GM19324 (cell line): ENCODE measurements at regions not wholly inside any gene's neighbourhood (a gene's known extent, or its start where the extent isn't known, plus 50 kb on each side); places are given as distances from the start of the nearest gene placed in this dataset.
"Not testable (repeated sequence)": the region's sequence is repeated elsewhere in the genome, so short reads cannot be mapped to it uniquely, and the experiment has no call there.

Experiments
- ATAC-seq: cut with Tn5 transposase; IDR thresholded peaks from one replicate; pipeline ENCODE4 v1.9.1; 2021; ENCODE audit warnings: mild to moderate bottlenecking, moderate library complexity; ENCODE audit not compliant: unreplicated experiment, low FRiP score

- no peak for ATAC-seq
Observed at GRCh38 chr15:98085003-98085639, 124.6 kb downstream of the ARRDC4 start.

- ATAC-seq, result not testable (repeated sequence)
Observed at GRCh38 chr15:98088307-98088945, 127.9 kb downstream of the ARRDC4 start.

GRCh38 chr15:98089352-98089751 is 128.8 kb downstream of the ARRDC4 start:
- not testable (repeated sequence) for ATAC-seq

GRCh38 chr15:98097986-98098385 is 137.5 kb downstream of the ARRDC4 start:
- ATAC-seq, result not testable (repeated sequence)

- not testable (repeated sequence) for ATAC-seq
Observed at GRCh38 chr15:98100606-98101005, 140.1 kb downstream of the ARRDC4 start.

- no peak for ATAC-seq
Observed at GRCh38 chr15:98103570-98103969, 143.1 kb downstream of the ARRDC4 start.

GRCh38 chr15:98104386-98105151 is 144.1 kb downstream of the ARRDC4 start:
- not testable (repeated sequence) for ATAC-seq

- not testable (repeated sequence) for ATAC-seq
Observed at GRCh38 chr15:98106615-98107194, 146.2 kb downstream of the ARRDC4 start.

- no peak for ATAC-seq
Observed at GRCh38 chr15:98111806-98112205, 151.3 kb downstream of the ARRDC4 start.

- ATAC-seq, result no peak
Observed at GRCh38 chr15:98113327-98113726, 152.8 kb downstream of the ARRDC4 start.

- no peak for ATAC-seq
Observed at GRCh38 chr15:98120561-98120960, 160.1 kb downstream of the ARRDC4 start.

- no peak for ATAC-seq
Observed at GRCh38 chr15:98121536-98121935, 161.0 kb downstream of the ARRDC4 start.

- no peak for ATAC-seq
Observed at GRCh38 chr15:98121957-98122356, 161.5 kb downstream of the ARRDC4 start.

GRCh38 chr15:98123297-98123696 is 162.8 kb downstream of the ARRDC4 start:
- no peak for ATAC-seq

GRCh38 chr15:98123834-98124233 is 163.3 kb downstream of the ARRDC4 start:
- no peak for ATAC-seq

- no peak for ATAC-seq
Observed at GRCh38 chr15:98124581-98124980, 164.1 kb downstream of the ARRDC4 start.

GRCh38 chr15:98126326-98127085 is 166.0 kb downstream of the ARRDC4 start:
- no peak for ATAC-seq

GRCh38 chr15:98127586-98127985 is 167.1 kb downstream of the ARRDC4 start:
- no peak for ATAC-seq

- ATAC-seq, result no peak
Observed at GRCh38 chr15:98131924-98132323, 171.4 kb downstream of the ARRDC4 start.

- ATAC-seq, result no peak
Observed at GRCh38 chr15:98134905-98135304, 174.4 kb downstream of the ARRDC4 start.
